Endothelial cell (in vitro differentiated cells): ENCODE measurements at regions not wholly inside any gene's neighbourhood (a gene's known extent, or its start where the extent isn't known, plus 50 kb on each side); places are given as distances from the start of the nearest gene placed in this dataset.

Source experiments
- DNase-seq: peaks from one replicate; pipeline ENCODE4 v3.0.0; 2021; ENCODE audit warnings: low spot score
- H3K27ac Mint-ChIP-seq: one replicate; pipeline ENCODE4 v1.8.0; 2021; ENCODE audit warnings: mixed read lengths, inconsistent platforms; ENCODE audit not compliant: unreplicated experiment
- H3K27me3 Mint-ChIP-seq: one replicate; pipeline ENCODE4 v1.8.0; 2021; ENCODE audit warnings: mild to moderate bottlenecking, moderate library complexity, mixed read lengths, inconsistent platforms; ENCODE audit not compliant: unreplicated experiment
- H3K36me3 Mint-ChIP-seq: one replicate; pipeline ENCODE4 v1.8.0; 2021; ENCODE audit warnings: mild to moderate bottlenecking, low read depth, mixed read lengths, inconsistent platforms; ENCODE audit not compliant: unreplicated experiment
- H3K4me1 Mint-ChIP-seq: one replicate; pipeline ENCODE4 v1.8.0; 2021; ENCODE audit warnings: mild to moderate bottlenecking, mixed read lengths, inconsistent platforms; ENCODE audit not compliant: unreplicated experiment
- H3K4me3 Mint-ChIP-seq: one replicate; pipeline ENCODE4 v1.8.0; 2021; ENCODE audit warnings: mild to moderate bottlenecking, mixed read lengths, inconsistent platforms; ENCODE audit not compliant: unreplicated experiment
- H3K9me3 Mint-ChIP-seq: one replicate; pipeline ENCODE4 v1.8.0; 2021; ENCODE audit warnings: mixed read lengths, inconsistent platforms; ENCODE audit not compliant: unreplicated experiment
- CTCF ChIP-seq: fragments of 200-600 bp; sonication (generic); IDR thresholded peaks from one replicate; pipeline ENCODE4 v1.5.0; 2021; ENCODE audit warnings: antibody characterized with exemption; ENCODE audit not compliant: unreplicated experiment

DNA sequence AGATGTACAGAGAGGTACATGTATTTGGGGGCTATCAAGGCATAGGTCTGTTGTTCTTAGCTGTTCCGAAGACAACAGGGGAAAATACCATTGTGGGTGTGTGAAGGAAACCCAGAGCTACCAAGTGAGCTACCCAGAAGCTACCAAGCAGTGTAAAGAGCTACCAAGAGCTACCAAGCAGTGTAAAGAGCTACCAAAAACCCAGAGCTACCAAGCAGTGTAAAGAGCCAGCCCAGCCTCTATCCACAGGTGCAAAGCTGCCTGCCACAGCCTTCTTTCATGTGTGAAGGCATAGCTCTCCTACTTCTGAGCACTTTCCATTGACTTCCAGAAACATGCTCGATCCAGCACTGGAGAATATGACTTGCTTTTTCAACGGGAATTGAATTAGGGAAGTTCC is 145.7 kb downstream of the AKAP11 start:
- H3K36me3 Mint-ChIP-seq = no peaks in the 10 kb centered on the region
- no peak for DNase-seq

DNA sequence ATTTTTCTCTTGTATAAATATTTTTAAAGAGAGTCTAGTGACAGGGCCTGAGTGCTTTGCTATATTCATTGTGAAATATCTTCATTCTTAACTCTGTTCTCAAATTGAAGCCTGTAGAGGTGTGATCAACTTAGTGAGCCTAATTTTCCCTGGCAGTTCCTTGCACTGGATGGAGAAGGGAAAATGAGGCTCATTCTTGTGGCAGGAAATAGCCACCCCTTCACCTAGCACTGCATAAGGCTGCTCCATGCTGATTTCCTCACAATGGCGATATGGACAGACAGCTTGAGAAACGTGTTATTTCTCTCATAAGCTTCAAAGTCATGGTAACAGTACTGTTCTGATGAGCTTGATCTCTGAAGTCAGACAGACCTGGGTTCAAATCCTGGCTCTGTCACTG is 146.2 kb downstream of the AKAP11 start:
- no peak for TF ChIP-seq CTCF
- Mint-ChIP-seq H3K4me1 (no peaks in the 10 kb centered on the region), H3K27me3 (no peaks in the 10 kb centered on the region), H3K36me3 (no peaks in the 10 kb centered on the region), H3K27ac (no peak overlapping the region), H3K9me3 (no peaks in the 10 kb centered on the region), H3K4me3 (no peak overlapping the region)
- no peak for DNase-seq

More for the DNA sequence above, 145.7 kb downstream of the AKAP11 start:
- no peak overlapping the region for H3K4me3 Mint-ChIP-seq
- no peak overlapping the region for H3K27ac Mint-ChIP-seq
- no peak for TF ChIP-seq CTCF
- H3K4me1 Mint-ChIP-seq = no peaks in the 10 kb centered on the region
- H3K9me3 Mint-ChIP-seq = no peaks in the 10 kb centered on the region
- H3K27me3 Mint-ChIP-seq = no peaks in the 10 kb centered on the region

- peaks cover 4% of the 10 kb centered on the region for H3K9me3 Mint-ChIP-seq
- no peak for DNase-seq
- peaks cover 4% of the 10 kb centered on the region for H3K36me3 Mint-ChIP-seq
- no peak overlapping the region for H3K27ac Mint-ChIP-seq
- H3K4me3 Mint-ChIP-seq = no peak overlapping the region
- no peak for TF ChIP-seq CTCF
- H3K27me3 Mint-ChIP-seq = no peaks in the 10 kb centered on the region
- H3K4me1 Mint-ChIP-seq = no peaks in the 10 kb centered on the region
Measured at GRCh38 chr13:42420304-42420703, 148.4 kb downstream of the AKAP11 start.

DNA sequence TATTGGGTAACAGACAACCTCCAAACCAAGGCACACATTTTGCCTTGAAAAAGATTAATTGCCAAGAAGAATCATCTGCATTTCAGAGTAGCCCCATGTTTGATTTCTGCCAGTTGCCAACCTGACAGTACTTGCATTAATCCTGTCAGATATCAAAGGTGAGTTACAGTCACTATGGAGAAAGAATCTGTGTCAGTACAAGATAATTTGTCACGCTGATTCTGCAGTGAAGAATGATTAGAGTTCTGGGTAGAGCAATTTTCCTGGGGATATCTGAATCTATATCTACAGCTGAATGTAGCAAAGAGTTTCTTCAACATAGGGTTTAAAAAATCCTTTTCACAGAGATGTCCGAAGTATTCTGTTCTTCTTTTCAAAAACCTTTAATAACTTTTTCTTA is 150.7 kb downstream of the AKAP11 start:
- Mint-ChIP-seq H3K27me3 (no peaks in the 10 kb centered on the region), H3K27ac (no peak overlapping the region), H3K9me3 (peaks cover 4% of the 10 kb centered on the region), H3K4me3 (no peak overlapping the region), H3K4me1 (no peaks in the 10 kb centered on the region), H3K36me3 (peaks cover 4% of the 10 kb centered on the region)
- no peak for DNase-seq
- no peak for TF ChIP-seq CTCF

GRCh38 chr13:42424182-42424581 is 149.8 kb upstream of the TNFSF11 start:
- Mint-ChIP-seq H3K36me3 (peaks cover 4% of the 10 kb centered on the region), H3K4me3 (no peak overlapping the region), H3K4me1 (no peaks in the 10 kb centered on the region), H3K27me3 (no peaks in the 10 kb centered on the region), H3K27ac (no peak overlapping the region), H3K9me3 (peaks cover 4% of the 10 kb centered on the region)
- no peak for TF ChIP-seq CTCF
- DNase-seq = no peak
